ENCODE measurements at regions not wholly inside any gene's neighbourhood (a gene's known extent, or its start where the extent isn't known, plus 50 kb on each side); places are given as distances from the start of the nearest gene placed in this dataset.

DNA sequence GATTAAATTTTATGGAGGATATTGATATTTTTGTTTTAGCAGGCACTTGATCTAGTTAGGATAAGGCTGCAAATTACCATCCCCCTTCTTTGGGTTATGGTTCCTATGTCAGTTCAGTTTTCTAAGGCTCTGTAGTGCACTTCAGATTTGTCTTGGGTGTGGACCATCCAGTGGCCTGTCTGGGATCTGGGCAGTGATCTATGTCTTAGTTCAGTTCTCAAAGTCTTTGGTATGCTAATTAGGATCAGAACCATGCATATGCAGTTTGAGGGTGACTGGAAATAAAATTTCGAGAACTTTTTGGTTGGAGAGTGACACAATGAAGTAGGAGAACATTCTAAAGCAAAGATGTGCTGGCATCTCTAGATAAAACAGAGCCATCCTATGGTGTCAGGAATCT lies 388.2 kb downstream of the MID1IP1 start:
- no peak for DNase-seq

DNA sequence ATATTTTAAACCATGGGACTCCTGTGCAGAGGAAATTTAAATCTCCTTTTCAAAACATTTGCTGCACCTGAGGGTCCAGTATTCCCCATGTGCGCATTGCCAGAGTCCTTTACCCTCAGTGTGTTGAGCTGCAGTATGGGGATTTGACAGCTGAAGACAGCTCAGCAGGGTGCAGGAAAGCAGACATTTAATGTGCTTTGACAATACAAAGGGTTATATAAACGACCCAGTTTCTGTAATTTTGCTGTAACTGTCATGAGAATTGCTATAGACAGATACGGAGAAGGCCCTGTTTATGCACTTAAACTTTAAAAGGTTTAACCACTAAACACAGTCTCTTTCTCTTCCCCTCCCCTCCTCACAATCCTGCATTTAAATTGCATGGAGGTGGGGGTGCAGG lies 393.4 kb downstream of the MID1IP1 start:
- DNase-seq = peak; percentile 15

DNA sequence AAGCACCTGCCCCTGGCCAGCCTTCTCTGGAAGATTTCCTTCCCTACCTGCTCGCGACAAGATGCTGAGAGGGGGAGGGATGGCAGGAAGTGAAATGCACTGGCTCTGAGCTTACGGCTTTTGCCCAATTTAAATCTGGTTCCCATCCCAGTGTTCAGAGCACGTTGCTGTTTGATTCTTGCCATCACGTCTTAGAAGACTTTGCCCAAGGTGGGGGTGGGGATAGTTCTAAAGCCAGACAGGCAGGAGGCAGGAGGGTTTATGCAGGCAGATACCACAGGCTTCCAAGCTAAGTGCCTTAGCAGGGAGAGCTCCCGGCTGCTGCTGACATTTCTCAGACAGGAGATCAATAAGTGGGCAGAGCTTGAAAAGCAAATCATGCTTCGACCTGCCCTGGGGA lies 393.9 kb downstream of the MID1IP1 start:
- DNase-seq = peak; percentile 36

DNA sequence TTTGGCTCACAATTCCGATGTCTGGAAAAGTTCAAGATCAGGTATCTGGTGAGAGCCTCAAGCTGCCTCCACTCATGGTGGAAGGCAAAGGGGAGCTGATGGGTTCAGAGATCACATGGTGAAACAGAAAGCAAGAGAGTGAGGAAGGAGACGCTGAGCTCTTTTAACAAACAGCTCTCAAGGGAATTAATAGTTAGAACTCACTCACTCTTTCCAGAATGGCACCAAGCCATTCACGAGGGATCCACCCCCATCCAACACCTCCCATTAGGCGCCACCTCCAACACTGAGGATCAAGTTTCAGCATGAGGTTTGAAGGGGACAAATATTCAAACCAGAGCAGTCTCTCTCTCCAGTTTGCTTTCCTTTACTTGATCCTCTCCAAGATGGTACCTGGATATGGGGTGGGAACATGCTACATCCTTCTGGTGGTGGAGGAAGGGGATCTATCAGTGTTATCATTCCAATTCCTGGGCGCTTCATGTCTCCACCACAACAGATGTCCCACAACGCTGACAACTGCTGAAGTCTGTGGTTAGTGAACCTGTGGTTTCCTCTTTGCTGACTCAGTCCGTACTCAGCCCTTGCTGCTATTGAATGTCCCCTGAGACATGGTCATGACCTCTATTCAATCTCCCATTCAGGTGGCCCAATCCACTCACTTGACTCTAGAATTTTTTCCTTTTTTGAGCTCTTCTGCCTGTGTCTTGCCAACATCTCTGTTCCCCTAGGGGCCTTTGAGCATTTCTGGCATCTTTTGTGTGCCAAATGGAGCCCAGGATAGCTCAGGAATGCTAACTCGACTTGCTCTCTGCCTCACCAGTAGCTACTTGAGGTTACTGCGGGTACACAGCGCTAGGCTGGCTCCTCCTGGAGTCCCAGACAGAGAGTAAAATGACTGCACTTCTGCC lies 395.2 kb downstream of the MID1IP1 start:
- DNase-seq = peak; percentile 19

DNA sequence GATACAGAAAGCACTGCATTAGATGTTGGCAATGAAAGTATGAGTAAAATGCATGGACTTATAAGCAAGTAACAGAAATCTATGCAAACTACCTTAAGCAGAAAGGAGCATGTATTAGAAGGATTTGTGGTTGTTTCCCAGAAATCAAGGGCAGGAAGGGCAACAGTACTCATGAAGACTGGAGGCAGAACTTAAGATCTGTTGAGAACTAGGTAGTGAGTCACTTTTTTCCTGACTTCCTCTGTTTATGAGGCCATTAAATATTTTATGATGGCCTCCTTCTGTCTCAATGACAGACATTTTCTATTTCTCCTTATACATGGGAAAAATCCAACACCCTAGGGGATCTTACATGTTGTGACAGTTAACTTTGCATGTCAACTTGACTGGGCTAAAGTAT lies 398.2 kb downstream of the MID1IP1 start:
- DNase-seq = no peak

DNA sequence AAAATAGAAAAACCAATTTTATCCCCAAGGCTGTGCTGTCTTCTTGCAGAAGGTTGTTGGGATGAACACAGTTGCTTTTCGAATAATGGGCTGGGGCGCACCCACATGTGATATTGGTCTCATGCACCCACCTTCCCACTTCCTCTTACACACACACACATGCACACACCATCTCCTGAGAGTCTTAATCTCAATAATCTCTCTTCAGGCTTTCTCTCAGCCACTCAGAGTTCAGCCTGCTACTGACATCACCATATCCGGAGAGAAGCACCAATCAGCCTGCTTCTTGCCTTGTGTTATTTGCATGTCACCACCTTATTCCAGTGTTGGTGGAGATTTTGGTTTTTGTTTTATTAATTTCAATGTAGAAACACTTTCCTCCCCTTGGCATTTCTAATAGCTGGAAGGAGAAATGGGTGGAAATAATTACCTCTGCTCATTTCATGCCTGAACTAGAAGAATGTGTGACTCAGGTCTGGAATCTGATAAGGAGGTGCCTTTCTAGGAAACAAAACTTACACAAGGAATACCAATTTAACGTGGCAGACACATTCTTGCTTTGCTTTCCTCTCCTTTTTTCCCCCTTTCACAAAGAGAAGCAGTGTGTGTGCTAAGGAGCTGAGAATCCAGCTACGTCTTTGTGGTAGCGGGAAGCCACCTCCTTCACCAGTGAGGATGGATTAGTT lies 400.2 kb downstream of the MID1IP1 start:
- DNase-seq = no peak

DNA sequence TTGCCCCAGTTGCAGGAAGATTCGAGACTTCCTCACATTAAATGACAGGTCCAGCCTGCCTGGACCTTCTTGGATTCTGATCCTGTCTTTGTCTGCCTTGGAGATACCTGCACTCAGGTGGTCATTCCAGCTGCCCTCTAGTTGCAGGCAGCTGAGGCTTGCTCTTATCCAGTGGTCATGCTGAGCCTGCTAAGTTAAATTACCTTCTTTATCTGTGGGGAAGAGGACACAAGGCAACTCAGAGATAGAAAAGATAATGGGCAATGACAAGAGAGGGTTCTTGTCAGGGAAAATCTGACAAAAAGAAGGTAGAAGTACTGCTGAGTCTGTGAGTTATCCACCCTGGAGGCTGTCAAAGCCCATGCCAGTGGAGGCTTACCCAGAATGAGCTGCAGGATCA lies 401.4 kb downstream of the MID1IP1 start:
- no peak for DNase-seq

DNA sequence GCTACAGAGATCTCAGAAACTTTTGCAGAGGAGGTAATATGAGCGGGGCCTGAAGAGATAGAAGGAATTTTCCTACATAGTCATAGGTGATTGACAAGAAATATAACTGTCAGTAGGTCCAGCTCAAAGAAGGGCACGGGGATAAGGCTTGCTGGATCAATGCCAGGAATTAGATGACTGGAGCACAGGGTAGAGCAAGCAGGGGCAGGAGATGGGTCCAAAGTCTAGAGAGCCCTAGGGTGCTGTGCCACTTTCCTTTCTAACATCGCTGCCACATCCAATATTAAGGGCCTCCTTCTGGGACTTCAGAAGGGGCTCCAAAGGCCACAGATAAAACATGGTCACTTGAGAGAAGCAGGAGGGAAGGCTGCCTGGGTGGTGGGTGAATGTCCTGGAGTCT lies 402.2 kb downstream of the MID1IP1 start:
- no peak for DNase-seq

DNA sequence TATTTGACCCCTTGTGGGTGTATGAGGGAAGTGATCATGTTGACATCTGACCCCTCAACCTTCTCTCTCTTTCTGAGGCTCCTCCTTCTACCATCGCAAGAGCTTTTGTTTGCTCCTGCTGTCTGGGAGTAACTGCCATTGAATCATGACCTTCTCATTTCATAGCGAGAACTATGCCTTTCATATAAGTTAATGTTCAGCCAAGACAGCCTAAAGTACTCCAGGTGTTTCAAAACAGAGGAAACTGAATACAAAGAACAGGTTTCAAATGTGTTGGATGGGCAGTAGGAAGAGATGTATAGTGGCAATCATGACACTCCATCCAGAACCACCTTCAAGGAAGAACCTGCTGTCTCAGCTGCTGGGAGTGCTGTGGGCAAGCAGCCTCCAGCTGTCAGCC lies 403.1 kb downstream of the MID1IP1 start:
- DNase-seq = no peak

DNA sequence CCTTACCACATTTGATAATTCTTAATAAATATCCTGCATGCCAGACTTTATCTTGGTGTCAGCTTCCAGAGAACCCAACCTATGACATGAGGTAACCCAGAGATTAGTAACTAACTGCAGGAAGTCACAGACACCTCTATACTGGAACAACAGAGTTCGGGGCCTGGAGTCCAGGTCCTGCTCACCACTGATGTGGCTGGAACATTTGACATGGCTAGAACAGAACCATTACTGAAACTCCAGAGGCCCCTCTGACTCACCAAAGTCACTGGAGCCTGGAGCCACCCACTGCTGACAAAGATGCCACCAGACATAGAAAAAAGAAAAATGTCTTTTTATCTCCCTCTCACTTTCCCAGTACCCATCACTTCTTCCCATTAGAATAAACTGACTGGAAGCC lies 403.7 kb downstream of the MID1IP1 start:
- no peak for DNase-seq

DNA sequence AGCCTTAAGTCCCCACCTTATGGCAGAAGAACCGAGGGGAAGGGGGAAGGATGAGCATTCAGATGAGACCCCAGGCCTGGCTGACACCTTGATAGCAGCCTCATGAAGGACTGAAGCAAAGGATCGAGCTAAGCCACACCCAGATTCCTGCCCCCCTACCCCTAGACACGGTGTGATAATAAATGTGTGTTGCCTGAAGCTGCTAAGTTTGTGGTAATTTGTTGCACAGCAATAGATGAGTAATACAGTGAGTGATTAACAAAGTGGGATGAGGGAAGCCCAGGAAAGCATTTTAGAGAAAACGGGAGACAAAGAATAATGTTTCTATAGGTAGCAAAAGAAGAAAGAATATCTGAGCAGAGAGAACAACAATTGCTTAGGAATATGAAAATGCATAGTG lies 404.2 kb downstream of the MID1IP1 start:
- DNase-seq = no peak

DNA sequence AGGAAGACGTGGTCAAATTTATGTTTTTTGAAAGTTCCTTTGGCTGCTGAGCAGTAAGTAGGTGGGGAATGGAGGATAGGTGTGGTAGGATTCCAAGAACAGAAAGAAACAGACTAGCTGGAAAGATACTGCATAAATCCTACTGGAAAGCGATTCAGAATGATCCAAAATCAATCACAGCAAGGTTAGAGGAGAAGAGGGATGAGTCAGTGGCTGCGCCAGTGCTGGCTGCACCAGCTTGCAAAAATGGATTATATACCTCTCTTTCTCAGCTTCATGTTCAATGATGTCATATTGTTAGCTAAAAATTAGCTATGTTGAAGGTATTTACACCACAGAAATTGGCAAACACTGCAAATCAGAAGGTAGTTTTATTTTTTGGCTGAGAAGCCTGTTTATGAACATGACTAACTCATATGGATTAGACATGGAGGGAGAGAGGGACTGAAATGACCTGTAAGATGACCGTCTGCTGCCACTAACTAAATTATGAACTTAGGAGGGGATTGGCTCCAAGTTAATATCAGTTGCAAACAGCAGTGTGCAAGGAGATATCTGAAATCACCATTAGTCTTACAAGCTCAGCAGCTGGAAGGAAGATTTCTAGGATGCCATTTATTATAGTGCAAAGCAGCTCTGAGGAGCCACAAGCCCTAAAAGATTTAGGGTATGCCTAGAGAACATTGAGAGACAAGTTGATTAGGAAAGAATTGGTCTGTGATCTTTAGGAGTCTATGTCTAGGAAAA lies 405.3 kb downstream of the MID1IP1 start:
- no peak for DNase-seq

DNA sequence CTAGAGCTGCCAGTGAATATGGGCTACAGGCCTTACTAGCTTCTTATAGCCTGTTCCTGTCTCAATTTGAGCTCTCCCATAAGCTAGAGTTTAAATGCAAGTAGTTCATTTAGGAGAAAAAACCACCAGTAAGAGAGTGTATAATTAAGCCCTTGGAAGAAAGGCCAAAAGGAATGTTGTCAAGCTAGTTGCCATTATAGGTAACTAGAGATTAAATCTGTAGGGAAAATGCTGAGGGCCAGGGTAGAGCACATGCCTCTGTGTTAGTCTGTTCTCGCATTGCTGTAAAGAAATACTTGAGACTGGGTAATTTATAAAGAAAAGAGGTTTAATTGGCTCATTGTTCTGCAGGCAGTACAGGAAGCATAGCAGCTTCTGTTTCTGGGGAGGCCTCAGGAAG lies 410.2 kb downstream of the MID1IP1 start:
- DNase-seq = no peak

DNA sequence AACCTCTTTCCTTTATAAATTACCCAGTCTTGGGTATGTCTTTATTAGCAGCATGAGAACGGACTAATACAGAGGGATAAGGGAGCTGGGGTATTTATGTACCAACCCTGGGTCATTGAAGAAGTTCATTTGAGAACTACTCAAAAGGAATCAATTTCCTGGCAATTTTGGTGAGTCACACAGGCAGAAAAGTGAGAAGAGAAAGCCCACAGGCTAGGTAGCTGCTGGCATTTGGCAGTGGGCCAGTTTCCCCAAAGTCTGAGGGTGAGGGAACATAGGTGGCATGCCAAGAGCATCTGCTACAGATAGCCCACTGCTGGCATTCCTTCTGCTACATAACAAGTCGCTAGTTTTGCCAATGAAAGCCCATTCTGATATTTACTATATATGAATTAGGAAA lies 411.2 kb downstream of the MID1IP1 start:
- DNase-seq = no peak

DNA sequence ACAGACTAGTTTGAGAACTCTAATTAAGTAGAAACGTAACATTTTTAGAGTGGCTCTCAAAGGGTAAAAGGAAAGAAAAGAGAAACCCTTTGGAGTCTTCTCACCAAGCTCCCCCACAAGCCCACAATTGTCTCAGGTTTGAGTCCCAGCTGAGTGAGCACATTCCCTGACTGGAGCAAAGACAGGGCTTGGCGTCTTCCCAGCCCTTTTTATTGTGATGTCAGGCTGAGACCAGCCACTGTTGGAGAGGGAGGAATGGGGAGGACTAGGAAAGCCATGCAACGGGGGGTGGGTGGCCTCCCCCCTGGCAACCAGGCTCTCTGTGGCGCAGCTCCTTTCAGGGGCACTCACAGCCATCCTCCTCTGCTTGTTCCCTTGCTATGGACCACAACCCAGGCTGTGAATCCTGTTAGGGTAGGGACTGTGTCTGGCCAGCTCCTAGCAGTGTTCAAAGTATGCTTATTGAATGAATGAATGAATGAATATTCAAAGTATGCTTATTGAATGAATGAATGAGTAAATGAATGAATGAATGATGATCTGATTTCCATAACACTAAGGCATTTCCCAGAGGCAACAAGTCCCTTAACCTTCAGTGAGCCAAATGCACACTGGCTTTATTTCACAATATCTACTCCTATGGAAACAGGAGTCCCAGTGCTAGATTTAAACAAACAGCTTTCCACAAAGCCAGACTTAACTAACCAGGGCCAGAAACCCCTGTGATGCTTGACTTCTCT lies 413.3 kb downstream of the MID1IP1 start:
- no peak for DNase-seq

DNA sequence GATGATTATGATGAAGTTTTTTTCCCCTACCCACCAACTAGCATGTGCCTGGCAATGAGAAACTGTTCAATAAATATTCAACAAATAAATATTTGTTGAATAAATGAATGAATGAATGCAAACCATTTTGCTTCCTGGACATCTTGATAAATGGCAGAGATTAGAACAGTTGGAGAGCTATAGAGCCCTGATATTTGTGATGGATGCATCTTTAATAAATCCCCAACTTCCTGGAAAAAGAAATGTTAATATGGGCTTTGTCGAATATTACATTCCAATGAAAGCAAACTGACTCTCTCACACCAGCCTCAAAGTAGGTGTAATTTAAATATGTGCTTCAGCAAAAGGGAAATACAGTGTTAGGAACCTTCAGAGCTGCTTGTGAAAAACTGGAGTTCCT lies 419.7 kb downstream of the MID1IP1 start:
- no peak for DNase-seq

DNA sequence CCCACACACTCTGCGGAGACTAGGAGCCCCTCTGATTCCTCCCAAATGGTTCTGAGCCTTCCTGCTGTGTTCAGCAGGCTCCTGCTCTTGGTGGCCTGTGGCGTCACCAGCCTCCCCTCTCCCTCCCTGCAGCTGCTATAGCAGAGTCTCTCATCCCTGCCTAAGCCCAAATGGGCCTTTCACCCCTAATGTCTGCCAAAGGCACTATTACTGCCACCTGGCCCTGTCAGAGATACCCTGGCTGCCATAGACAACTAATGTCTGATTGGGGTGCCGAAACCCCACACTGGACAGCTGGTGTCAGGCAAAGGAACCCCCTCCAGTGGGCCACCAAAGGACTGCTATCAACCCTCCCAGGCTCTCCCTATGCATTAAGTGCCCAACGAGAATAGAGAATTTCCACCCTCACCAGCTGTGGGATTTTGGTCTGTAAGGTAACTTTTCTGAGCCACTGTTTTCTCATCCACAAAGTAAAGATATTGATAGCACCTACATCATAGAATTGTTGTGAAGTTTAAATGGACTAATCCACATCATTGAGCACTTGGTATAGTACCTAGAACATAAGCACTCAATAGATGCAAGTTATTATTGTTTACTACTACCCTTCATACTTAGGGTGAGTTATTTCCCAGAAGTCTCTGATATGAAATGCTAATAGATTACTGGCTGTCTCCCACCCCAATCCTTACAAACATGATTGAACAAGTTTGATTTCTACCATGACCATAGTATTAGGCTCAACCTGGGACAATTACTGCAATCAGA lies 421.3 kb downstream of the MID1IP1 start:
- no peak for DNase-seq

DNA sequence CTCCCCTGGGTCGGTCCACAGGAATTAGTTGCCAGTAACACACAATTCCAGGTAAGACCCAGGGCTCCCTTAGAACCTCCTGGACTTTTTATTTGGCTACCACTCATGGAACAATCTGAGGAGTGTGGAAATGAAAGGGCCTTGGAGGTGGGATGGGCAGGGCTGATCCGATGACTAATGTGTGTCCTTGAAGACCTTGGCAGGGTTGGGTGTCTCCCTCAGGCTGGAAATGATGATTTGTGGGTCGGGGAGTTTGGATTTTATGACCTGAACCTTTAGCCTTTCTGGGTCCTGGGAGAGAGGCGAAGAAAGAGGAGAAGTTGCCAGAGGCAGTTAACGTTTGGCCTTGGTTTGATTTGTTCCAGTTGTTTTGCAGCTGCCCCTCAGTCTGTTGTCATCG lies 425.0 kb downstream of the MID1IP1 start:
- peak; percentile 40 for DNase-seq

DNA sequence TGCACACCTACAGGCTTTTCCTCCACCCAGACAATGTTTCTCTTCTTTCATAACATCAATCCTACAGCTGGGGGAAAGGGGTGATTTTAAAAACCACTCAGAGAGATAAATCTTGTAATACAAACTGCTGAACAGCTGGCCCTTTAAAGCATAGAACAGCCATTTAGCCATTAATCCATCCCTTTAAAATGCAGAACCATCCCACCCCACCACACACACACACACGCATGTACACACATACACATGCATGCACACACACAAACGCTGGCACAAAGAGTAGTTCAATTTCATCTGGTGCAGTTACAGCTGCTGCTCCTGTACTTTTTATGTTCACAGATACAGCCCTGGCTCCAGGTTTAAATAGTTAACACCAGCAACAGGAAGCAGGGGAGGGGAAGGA lies 426.1 kb downstream of the MID1IP1 start:
- DNase-seq = peak; percentile 65

DNA sequence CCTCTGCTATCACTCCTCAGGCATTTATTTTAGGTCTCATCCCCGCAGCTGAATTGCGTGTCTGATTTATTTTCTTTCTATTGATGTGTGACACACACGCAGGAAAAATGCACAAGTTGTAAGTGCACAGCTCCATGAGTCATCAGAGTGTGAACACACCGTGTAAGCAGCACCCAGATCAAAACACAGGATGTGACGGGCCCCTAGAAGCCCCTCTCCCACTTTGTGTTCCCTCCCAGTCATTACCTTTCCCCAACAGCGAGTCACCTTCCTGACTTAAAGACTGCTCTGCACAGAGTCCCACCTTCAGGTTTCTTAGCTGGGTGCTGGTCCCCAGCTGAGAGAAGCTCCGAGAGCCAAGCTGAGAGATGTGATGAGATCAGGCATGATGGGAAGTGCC lies 436.7 kb downstream of the MID1IP1 start:
- DNase-seq = no peak

DNA sequence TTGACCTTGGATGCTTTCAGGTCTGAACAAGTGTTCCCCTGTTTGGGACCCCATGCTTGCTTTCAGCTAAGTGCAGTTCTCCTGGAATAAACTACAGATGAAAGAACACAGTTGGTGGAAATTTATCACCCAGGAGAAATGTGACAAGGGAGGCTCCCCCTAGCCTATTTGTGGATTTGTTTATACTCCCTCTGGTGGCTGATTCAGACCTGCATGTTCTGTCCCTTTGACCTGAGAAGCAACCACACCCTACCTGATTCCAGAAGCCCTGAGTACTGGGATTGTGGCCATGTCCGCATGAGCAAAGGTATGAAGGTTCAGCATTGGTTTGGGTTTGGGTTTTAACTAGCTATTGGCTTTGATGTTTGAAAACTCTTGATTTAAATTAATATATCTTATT lies 440.9 kb downstream of the MID1IP1 start:
- DNase-seq = peak; percentile 77

DNA sequence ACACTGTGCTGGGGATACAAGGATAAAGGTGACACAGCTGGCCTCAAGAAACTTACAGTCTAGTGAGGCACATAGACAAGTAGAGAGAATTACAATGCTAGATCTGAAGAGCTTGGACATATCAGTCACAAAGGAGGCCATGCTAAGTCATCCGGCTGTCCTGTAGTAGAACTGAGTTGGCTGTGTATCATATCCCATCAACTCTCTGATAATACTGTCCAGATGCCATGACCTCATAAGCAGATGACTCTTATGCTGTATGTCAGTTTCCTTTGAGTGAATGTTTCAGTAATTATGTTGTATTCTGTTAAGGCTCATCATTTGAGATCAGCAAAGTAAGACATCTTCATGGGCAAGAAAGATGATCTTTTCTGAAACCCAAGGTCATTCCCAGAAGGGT lies 442.9 kb downstream of the MID1IP1 start:
- DNase-seq = no peak

Measured in NCI-H1092 treated with DMSO at 0.1 percent for 48 hours (cell line).